GM18861 (cell line): ENCODE measurements at regions not wholly inside any gene's neighbourhood (a gene's known extent, or its start where the extent isn't known, plus 50 kb on each side); places are given as distances from the start of the nearest gene placed in this dataset.
"Not testable (repeated sequence)": the region's sequence is repeated elsewhere in the genome, so short reads cannot be mapped to it uniquely, and the experiment has no call there.

Source experiments
- ATAC-seq: cut with Tn5 transposase; IDR thresholded peaks from one replicate; pipeline ENCODE4 v1.9.1; 2021; ENCODE audit not compliant: unreplicated experiment

GRCh38 chr5:18630458-18631045, 996.3 kb downstream of the TAF11L14 start:
- ATAC-seq = no peak

DNA sequence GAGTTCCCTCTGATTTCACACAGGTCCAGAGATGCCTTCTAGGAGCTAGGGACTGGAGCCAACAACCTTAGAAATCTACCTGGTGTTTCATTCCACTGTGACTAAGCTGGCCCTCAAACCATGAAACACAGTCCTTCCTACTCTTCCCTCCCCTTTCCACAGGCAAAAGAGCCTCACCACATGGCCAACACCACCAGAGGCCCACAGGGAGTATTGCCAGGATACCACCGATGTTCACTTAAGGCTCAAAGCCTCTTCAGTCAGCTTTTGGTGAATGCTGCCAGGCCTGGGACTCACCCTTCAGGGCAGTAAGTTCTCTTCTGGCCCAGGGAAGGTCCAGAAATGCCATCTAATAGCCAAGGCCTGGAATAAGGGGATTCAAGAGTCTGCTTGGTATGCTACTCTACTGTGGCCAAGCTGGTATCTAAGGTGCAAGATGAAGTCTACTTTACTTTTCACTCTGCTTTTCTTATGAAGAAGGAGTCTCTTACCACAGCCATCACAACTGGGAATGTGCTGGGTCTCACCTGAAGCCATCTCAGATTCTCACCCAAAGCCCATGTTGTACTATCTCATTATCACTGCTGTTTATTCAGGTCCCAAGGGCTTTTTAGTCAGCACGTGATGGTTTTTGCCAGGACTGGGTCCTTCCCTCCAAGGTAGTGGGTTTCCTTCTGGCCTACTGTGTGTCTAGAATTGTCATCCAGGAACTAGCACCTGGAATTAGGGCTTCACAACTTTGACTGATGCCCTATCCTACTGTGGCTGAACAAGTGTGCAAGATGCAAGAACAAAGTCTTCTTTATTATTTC, 1018.4 kb downstream of the TAF11L14 start:
- no peak for ATAC-seq

GRCh38 chr5:18653216-18653752, 1019.0 kb downstream of the TAF11L14 start:
- peak; percentile 85 for ATAC-seq

DNA sequence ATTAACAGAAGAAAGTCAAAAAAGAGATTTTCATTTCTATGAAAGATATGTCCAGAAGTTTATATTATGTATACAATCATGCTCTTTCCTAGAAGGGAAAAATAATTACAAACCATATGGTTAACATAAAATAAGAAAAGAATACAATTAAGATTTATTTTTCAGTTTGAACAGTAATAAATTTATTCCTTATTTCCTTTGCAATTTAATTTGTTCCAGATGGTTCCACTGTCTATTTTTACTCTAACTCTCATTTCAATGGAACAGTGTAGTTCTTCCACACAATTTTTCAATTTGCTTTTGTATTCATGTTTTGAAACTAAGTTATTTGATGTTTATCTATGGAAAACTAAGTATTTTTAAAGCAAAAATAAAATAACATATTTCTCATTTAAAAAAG, 1026.3 kb downstream of the TAF11L14 start:
- no peak for ATAC-seq

GRCh38 chr5:18662231-18662630, 1028.0 kb downstream of the TAF11L14 start:
- no peak for ATAC-seq

GRCh38 chr5:18674212-18674611, 1040.0 kb downstream of the TAF11L14 start:
- not testable (repeated sequence) for ATAC-seq

GRCh38 chr5:18675041-18675440, 1040.8 kb downstream of the TAF11L14 start:
- no peak for ATAC-seq

DNA sequence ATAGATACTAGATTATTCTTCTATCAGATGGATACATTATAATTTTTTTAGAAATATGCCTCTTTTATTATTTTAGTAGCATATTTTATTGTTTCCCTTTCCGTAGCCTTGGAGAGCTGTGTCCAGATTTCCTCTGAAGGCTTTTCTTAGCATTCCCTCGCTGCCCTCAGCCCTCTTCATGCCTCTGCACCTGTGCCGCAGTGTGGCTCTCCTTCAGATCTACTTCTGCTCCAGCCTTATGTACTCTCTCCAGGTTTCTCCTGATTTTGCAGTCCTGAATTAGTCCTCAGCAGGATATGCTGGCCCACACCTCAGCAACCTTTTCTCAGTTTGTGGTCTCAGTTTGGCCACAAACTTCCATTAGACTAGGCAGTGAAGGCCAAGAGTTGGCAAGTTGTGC, 1052.0 kb downstream of the TAF11L14 start:
- ATAC-seq = no peak

DNA sequence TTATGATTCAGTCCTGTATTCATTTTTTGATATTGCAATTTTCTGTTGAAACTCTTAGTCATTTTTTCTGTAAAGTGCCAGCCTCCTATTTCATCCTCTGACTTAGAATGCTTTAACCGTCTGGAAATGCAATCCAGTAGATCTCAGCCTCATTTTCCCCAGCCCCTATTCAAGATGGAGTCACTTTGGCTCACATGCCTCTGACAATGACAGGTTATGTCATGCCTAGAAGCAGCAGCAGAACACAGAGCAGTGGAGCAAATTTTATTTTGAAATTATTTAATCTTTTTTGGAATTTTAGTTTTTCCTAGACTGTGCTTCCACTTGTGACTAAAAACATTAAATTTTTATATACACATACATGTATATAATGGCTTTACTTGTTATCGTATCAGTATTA, 1053.2 kb downstream of the TAF11L14 start:
- ATAC-seq = no peak

- no peak for ATAC-seq
Measured at GRCh38 chr5:18699681-18700080, 1065.4 kb downstream of the TAF11L14 start.

DNA sequence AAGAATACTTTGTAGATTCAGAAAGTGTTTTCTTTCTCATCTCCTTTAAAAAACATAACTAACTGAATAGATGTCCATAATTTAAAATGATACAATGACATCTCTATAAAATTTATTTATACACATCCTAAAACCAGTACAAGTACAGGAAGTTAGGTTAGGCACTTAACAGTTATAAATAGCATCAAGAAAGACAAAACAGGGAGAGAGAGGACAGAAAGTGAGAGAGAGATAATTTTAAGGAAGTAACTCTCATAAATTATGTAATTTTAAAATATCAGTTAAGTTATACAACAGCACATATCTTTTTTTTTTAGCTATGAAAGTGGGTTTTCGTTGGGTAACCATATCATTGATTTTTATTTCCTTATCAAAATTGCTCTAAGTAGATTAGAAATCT, 1068.6 kb downstream of the TAF11L14 start:
- ATAC-seq = no peak

GRCh38 chr5:18712936-18713485, 1078.8 kb downstream of the TAF11L14 start:
- no peak for ATAC-seq

GRCh38 chr5:18720002-18720401, 1085.7 kb downstream of the TAF11L14 start:
- no peak for ATAC-seq

GRCh38 chr5:18732556-18733479, 1098.6 kb downstream of the TAF11L14 start:
- no peak for ATAC-seq

DNA sequence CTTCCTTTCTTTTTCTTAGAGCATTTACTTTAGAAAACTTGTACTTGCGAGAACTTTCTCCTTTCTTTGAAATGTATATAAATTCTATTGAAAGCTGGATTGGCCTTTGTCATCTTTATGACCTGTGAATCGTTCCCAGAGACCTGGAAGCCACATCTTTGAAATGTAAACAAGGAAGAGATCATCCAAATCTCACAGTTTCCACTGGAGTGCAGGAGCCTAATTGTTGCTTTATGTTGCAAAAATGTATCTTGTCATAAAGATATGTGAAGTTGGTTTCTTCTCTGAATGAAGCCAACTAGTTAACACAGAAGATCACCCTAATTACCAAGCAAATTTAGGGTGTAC, 1101.8 kb downstream of the TAF11L14 start:
- no peak for ATAC-seq

GRCh38 chr5:18736736-18737135, 1102.5 kb downstream of the TAF11L14 start:
- ATAC-seq = not testable (repeated sequence)

GRCh38 chr5:18740301-18740700, 1106.0 kb downstream of the TAF11L14 start:
- peak; percentile 37 for ATAC-seq

- no peak for ATAC-seq
Measured at GRCh38 chr5:18742830-18743229, 1108.6 kb downstream of the TAF11L14 start.

- ATAC-seq = no peak
Measured at GRCh38 chr5:18744441-18744840, 1110.2 kb downstream of the TAF11L14 start.

- peak; percentile 25 for ATAC-seq
Measured at GRCh38 chr5:18745042-18745987, 1111.1 kb downstream of the TAF11L14 start.
